ENCODE measurements at regions not wholly inside any gene's neighbourhood (a gene's known extent, or its start where the extent isn't known, plus 50 kb on each side); places are given as distances from the start of the nearest gene placed in this dataset.

DNA sequence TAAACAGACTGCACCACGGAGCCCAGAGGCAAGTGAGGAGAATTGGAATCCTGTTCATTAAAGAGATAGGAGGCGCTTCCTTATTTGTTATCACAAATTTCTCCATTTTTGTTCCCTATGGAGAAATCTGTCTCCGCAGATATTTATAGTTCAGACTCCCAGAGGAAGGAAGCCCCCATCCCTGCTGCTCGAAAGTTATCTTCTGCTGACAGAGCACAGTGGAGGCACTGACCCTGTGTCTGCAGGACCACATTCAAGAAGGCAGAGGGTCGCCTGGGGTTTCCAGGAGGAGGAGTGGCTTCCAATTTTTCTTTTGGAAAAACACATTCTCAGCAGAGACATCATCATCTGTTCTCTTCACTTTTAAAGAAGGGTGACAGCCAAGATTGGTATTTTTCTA lies 73.0 kb upstream of the GPR45 start:
- no peak for TF ChIP-seq POLR2A (IDR thresholded peaks at IDR 0.05)
- TF ChIP-seq, protein P1, sequence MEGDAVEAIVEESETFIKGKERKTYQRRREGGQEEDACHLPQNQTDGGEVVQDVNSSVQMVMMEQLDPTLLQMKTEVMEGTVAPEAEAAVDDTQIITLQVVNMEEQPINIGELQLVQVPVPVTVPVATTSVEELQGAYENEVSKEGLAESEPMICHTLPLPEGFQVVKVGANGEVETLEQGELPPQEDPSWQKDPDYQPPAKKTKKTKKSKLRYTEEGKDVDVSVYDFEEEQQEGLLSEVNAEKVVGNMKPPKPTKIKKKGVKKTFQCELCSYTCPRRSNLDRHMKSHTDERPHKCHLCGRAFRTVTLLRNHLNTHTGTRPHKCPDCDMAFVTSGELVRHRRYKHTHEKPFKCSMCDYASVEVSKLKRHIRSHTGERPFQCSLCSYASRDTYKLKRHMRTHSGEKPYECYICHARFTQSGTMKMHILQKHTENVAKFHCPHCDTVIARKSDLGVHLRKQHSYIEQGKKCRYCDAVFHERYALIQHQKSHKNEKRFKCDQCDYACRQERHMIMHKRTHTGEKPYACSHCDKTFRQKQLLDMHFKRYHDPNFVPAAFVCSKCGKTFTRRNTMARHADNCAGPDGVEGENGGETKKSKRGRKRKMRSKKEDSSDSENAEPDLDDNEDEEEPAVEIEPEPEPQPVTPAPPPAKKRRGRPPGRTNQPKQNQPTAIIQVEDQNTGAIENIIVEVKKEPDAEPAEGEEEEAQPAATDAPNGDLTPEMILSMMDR (IDR thresholded peaks at IDR 0.05) = no peak
- Histone ChIP-seq H3K9me3 (no peaks in the 10 kb centered on the region), H3K27me3 (peaks cover 0 to 29% (median 0%) of the 10 kb centered on the region in 4 donors), H3K27ac (no peak overlapping the region), H3K4me3 (no peak overlapping the region), H3K4me1 (no peaks in the 10 kb centered on the region), H3K36me3 (no peaks in the 10 kb centered on the region)
- WGBS, 2 donors = 55 to 58% methylated on average over 5 of the region's 5 CpGs
- intact Hi-C loops (cut with DNase I) = no loop called here
- no peak for DNase-seq

DNA sequence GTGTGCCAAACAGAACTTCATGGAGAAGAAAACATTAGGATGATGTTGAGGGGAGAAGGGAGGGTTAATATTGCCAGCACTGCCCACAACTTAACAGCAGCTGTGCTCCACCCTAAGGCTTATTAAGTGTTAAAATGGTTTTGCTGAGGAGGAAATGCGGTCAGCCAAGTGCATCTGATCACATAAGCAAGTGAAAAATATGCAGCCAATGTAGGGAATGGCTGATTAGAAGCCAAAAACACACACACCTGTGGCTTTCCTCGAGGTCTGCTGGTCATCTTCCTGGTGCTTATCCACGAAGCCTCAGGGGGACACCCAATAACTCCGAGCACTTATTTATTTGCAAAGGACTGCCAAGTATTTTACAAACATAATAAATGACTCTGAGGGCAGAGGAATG lies 66.3 kb upstream of the GPR45 start:
- H3K4me1 ChIP-seq = peaks cover 0 to 5% (median 0%) of the 10 kb centered on the region in 3 donors
- H3K4me3 ChIP-seq = no peak overlapping the region
- H3K27me3 ChIP-seq = peaks cover 0 to 67% (median 0%) of the 10 kb centered on the region in 4 donors
- no peaks in the 10 kb centered on the region for H3K36me3 ChIP-seq
- intact Hi-C loops (cut with DNase I) = loop anchor here (2.0 kb wide), 1 partner anchor 54 kb away; no protein-coding TSS in a partner anchor
- TF ChIP-seq, protein P1 (IDR thresholded peaks at IDR 0.05) = no peak
- TF ChIP-seq POLR2A (IDR thresholded peaks at IDR 0.05) = no peak
- no peak for DNase-seq
- H3K27ac ChIP-seq = no peak overlapping the region
- WGBS, 2 donors = 0 to 14% methylated on average over 4 of the region's 4 CpGs
- no peaks in the 10 kb centered on the region for H3K9me3 ChIP-seq

DNA sequence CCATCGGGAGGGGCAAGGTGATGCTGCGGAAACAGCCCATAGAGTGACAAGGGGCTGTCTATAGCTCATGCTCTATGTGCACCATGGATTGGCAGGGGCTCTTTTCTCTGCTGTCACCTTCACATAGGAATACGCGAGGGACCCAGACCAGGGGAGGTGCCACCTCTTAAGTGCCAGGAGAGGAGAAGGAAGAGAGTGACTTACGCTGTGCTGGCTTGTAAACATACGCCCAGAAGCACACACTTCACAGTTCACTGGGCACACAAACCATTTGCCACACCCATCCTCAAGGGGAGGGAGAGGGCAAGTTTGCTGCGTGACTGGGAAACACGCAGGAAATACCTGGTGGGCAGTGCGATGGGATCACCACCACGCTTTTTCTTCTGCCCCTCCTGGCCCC lies 65.1 kb upstream of the GPR45 start:
- H3K27ac ChIP-seq = no peak overlapping the region
- H3K36me3 ChIP-seq = no peaks in the 10 kb centered on the region
- no peak for DNase-seq
- H3K27me3 ChIP-seq = peaks cover 0 to 76% (median 0%) of the 10 kb centered on the region in 4 donors
- no peaks in the 10 kb centered on the region for H3K9me3 ChIP-seq
- TF ChIP-seq POLR2A (IDR thresholded peaks at IDR 0.05) = no peak
- intact Hi-C loops (cut with DNase I) = no loop called here
- H3K4me3 ChIP-seq = no peak overlapping the region
- 51 to 68% methylated on average over 3 to 8 of the region's 10 CpGs for WGBS, 2 donors
- peaks cover 0 to 5% (median 0%) of the 10 kb centered on the region in 3 donors for H3K4me1 ChIP-seq

DNA sequence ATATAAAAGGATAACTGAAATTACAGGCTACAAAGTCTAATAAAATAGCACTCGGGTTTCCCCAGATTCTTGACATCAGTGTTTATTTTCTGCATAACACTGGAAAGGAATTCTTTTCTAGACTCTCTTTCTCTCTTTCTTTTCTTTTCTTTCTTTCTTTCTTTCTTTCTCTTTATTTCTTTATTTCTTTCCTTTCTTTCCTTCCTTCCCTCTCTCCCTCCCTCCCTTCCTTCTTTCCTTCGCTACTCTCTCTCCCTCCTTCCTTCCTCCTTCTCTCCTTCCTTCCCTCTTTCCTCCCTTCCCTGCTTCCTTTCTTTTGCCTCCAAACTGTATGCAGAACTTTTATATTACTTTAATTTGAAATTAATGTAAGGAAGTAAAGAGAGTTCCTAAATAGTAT lies 64.5 kb upstream of the GPR45 start:
- 45 to 50% methylated on average over 2 of the region's 2 CpGs for WGBS, 2 donors
- no peak overlapping the region for H3K27ac ChIP-seq
- no peak for DNase-seq
- no peak overlapping the region for H3K4me3 ChIP-seq
- H3K36me3 ChIP-seq = no peaks in the 10 kb centered on the region
- no peaks in the 10 kb centered on the region for H3K9me3 ChIP-seq
- peaks cover 0 to 78% (median 0%) of the 10 kb centered on the region in 4 donors for H3K27me3 ChIP-seq
- H3K4me1 ChIP-seq = peaks cover 0 to 5% (median 0%) of the 10 kb centered on the region in 3 donors
- TF ChIP-seq POLR2A (IDR thresholded peaks at IDR 0.05) = no peak
- TF ChIP-seq, protein P1 (IDR thresholded peaks at IDR 0.05) = no peak
- intact Hi-C loops (cut with DNase I) = no loop called here

DNA sequence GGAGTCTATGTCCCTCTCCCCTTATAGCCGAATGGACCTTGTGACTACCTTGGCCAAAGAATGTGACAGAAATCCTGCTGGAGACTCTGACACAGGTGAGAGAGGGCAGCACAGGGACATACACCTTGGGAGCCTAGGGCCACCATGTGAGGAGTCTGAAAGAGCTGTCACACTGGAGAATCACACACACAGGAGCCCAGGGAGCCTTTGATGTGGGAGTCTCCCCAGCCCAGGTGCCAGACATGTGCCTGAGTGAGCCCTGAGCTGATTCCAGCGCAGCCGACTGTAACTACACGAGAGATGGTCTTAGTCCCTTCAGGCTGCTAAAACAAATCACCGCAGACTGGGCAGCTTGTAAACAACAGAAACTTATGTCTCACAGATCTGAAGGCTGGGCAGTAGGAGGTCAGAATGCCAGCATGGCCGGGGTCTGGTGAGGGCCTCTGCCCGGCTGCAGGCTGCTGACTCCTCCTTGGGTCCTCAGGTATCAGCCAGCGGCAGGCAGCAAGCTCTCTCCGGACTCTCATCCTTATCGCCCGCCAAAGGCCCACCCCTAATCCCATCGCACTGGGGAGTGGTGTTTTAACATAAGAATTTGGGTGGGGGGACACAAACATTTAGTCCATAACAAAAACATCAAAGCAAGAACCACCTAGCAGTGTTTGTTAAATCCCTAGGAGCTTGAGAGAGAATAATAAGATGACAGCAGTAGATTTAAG lies 63.8 kb upstream of the GPR45 start:
- TF ChIP-seq, protein P1 (IDR thresholded peaks at IDR 0.05) = no peak
- TF ChIP-seq POLR2A (IDR thresholded peaks at IDR 0.05) = no peak
- intact Hi-C loops (cut with DNase I) = no loop called here
- H3K4me3 ChIP-seq = no peak overlapping the region
- H3K27ac ChIP-seq = no peak overlapping the region
- no peaks in the 10 kb centered on the region for H3K36me3 ChIP-seq
- H3K4me1 ChIP-seq = peaks cover 0 to 5% (median 0%) of the 10 kb centered on the region in 3 donors
- H3K9me3 ChIP-seq = no peaks in the 10 kb centered on the region
- 66 to 69% methylated on average over 9 of the region's 12 CpGs for WGBS, 2 donors
- no peak for DNase-seq
- H3K27me3 ChIP-seq = peaks cover 0 to 75% (median 0%) of the 10 kb centered on the region in 4 donors
